VCaP (cell line): ENCODE measurements at regions not wholly inside any gene's neighbourhood (a gene's known extent, or its start where the extent isn't known, plus 50 kb on each side); places are given as distances from the start of the nearest gene placed in this dataset.

Experiments
- H3K27ac ChIP-seq: fragments of 450-650 bp; 2 replicates; pipeline ENCODE4 v1.5.1; 2017
- TF ChIP-seq, protein P1 (sequence below): fragments of 450-650 bp; conservative IDR thresholded peaks from 2 replicates; pipeline ENCODE4 v1.5.1; 2017; ENCODE audit warnings: mild to moderate bottlenecking, moderate library complexity

DNA sequence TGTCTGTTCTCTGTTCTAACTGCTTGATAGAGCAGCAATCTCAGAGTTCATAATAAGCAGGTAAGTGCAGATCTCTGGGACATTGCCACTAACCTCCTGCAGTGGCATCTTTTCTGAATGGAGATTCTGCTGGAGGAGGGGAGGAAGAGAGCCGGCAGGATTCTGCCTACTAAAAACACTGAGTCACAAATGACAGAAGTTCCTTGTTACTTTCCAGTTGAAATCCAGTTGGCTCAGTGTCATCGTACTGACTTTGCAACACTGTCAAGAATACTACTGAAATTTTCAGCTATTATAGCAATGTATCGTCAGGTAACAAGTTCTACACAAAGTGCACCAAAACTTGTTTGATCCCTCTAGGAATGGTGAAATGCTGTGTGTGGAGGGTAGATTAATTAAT lies 79.6 kb upstream of the ST6GAL2 start:
- no peak overlapping the region for H3K27ac ChIP-seq
- TF ChIP-seq, protein P1, sequence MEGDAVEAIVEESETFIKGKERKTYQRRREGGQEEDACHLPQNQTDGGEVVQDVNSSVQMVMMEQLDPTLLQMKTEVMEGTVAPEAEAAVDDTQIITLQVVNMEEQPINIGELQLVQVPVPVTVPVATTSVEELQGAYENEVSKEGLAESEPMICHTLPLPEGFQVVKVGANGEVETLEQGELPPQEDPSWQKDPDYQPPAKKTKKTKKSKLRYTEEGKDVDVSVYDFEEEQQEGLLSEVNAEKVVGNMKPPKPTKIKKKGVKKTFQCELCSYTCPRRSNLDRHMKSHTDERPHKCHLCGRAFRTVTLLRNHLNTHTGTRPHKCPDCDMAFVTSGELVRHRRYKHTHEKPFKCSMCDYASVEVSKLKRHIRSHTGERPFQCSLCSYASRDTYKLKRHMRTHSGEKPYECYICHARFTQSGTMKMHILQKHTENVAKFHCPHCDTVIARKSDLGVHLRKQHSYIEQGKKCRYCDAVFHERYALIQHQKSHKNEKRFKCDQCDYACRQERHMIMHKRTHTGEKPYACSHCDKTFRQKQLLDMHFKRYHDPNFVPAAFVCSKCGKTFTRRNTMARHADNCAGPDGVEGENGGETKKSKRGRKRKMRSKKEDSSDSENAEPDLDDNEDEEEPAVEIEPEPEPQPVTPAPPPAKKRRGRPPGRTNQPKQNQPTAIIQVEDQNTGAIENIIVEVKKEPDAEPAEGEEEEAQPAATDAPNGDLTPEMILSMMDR: no peak

DNA sequence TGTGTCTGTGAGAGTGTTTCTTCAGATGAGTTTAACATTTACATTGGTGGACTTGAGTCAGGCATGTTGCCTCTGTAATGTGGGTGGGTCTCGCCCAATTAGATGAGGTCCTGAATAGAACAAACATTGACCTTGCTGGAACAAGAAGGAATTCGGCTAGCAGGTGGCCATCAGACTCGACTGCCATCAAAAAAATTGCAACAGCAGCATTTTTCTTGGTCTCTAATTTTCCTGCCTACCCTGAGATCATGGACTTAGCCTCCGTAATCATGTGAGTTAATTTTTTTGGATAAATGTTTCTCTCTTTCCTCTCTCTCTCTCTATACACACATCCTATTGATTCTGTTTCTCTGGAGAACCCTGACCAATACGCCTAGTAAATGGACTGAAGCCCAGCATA lies 83.8 kb upstream of the ST6GAL2 start:
- TF ChIP-seq, protein P1: no peak
- H3K27ac ChIP-seq: no peak overlapping the region

DNA sequence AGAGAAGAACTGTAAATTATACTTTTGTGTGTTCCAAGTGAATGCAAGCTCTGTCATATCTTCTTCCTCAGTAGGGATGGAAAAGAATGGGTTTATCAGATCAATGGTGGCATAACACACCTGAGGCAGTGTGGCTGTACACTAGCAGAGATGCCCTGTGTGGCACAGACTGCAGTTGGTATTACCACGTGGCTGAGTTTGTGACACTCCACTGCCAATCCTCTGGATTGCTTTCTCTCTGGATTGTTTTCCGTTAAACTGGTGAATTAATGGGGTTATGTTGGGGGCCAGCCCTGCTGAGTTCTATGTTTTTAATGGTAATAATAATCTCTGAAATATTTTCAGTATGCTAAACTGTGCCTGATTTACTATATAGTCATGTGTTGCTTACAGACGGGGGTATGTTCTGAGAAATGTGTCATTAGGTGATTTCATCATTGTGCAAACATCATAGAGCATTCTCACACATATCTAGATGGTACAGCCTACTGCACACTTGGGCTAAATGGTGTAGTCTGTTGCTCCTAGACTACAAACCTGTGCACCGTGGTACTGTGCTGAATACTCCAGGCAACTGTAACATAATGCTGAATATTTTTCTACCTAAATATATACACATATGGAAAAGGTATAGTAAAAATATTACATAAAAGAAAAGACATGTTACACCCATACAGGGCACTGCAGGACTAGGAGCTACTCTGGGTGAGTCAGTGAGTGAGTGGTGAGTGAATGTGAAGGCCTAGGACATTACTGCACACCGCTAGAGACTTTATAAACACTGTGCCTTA lies 84.7 kb upstream of the ST6GAL2 start:
- H3K27ac ChIP-seq: no peak overlapping the region
- TF ChIP-seq, protein P1: no peak

DNA sequence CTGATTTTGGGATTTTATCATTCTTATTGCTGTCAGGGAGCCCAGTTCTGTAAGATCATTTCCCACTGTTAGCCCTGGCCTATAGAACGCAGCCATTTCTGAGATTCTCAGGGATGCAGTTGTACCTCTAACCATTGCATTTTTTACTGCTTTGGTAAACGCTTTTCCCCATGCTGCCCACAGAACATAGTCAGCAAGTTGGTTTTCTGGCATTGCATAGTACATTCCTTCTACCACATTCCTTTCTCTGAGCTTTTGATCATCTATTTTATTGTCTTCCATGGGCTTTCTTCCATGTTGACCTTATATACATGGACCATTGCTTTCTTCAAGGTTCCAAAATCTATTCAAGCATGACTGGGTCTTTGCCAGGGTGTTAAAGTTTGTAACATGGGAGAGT lies 86.8 kb upstream of the ST6GAL2 start:
- TF ChIP-seq, protein P1: no peak
- H3K27ac ChIP-seq: no peak overlapping the region

DNA sequence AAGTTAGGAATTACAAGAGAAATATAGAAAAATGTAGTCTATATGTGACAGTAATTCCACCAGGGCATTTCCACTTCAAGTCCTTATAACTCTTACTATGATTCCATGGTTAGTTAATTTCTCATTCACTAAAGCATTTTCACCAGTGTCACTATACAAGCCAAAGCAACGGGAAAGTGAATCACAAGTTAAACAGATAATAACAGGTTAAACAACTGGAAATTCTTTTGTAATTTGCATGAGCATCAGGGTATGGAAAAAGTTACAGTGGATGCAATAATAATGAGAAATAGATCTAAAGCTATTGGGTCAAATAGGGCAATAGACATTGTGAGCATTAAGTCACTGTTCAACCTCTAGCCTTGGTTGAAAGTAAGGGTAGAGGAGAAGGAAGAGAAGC lies 88.9 kb upstream of the ST6GAL2 start:
- TF ChIP-seq, protein P1: no peak
- no peak overlapping the region for H3K27ac ChIP-seq

DNA sequence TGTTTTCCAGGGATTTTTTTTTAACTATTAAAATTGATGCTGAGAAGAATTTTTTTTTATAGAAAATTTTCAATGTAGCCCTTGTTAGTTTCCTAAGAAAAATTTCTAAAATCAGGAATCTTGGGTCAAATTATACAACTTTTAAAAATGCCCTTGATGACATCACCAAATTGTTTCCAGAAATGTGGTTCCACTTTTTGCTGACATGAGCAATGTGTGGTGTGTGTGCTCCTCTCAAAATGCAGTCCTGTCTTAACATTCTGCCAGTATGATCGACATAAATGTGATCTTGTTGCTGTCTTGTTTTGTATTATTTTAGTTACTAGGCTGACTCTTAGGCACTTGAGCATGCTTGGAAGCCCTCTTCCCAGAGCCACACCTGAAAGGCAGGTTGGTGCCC lies 89.7 kb upstream of the ST6GAL2 start:
- TF ChIP-seq, protein P1: no peak
- H3K27ac ChIP-seq: no peak overlapping the region

DNA sequence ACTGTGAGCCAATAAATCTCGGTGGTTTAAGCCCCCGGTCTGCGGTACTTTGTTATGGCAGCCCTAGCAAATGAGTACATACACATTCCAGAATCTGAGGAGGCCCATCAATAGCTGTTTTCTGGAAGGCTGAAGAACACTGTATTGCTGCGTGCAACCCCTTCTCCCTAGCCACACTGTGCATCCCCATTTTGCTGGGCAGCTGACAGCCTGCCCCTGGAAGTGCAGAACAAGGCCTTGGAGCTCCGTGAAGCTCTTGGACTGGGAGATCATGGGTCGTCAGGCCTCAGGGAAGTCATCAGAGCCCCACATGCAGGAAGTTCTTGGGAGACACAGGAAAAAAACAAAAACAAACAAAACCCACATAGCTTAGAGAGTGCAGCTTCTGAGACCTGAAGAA lies 90.6 kb upstream of the ST6GAL2 start:
- H3K27ac ChIP-seq: no peak overlapping the region
- TF ChIP-seq, protein P1: no peak
